GM19467 (cell line): ENCODE measurements at regions not wholly inside any gene's neighbourhood (a gene's known extent, or its start where the extent isn't known, plus 50 kb on each side); places are given as distances from the start of the nearest gene placed in this dataset.
"Not testable (repeated sequence)": the region's sequence is repeated elsewhere in the genome, so short reads cannot be mapped to it uniquely, and the experiment has no call there.

Source experiments
- ATAC-seq: cut with Tn5 transposase; IDR thresholded peaks from one replicate; pipeline ENCODE4 v1.9.1; 2021; ENCODE audit warnings: mild to moderate bottlenecking, moderate library complexity; ENCODE audit not compliant: unreplicated experiment

GRCh38 chr6:139531148-139532115, 157.0 kb upstream of the CITED2 start:
- no peak for ATAC-seq

- ATAC-seq = no peak
Observed at GRCh38 chr6:139530561-139530960, 156.1 kb upstream of the CITED2 start.

GRCh38 chr6:139529420-139529819, 155.0 kb upstream of the CITED2 start:
- ATAC-seq = no peak

- no peak for ATAC-seq
Observed at GRCh38 chr6:139528471-139528870, 154.0 kb upstream of the CITED2 start.

GRCh38 chr6:139525415-139525814, 151.0 kb upstream of the CITED2 start:
- ATAC-seq = no peak

- no peak for ATAC-seq
Observed at GRCh38 chr6:139523986-139524385, 149.5 kb upstream of the CITED2 start.

- no peak for ATAC-seq
Observed at GRCh38 chr6:139522511-139523220, 148.2 kb upstream of the CITED2 start.

GRCh38 chr6:139521338-139521737, 146.9 kb upstream of the CITED2 start:
- no peak for ATAC-seq

- no peak for ATAC-seq
Observed at GRCh38 chr6:139520321-139520768, 145.9 kb upstream of the CITED2 start.

- no peak for ATAC-seq
Observed at GRCh38 chr6:139519571-139520031, 145.2 kb upstream of the CITED2 start.

GRCh38 chr6:139519097-139519496, 144.6 kb upstream of the CITED2 start:
- no peak for ATAC-seq

- ATAC-seq = no peak
Observed at GRCh38 chr6:139518556-139519091, 144.2 kb upstream of the CITED2 start.

GRCh38 chr6:139517998-139518555, 143.6 kb upstream of the CITED2 start:
- not testable (repeated sequence) for ATAC-seq

- no peak for ATAC-seq
Observed at GRCh38 chr6:139515511-139515910, 141.1 kb upstream of the CITED2 start.

- ATAC-seq = no peak
Observed at GRCh38 chr6:139514819-139515218, 140.4 kb upstream of the CITED2 start.

- no peak for ATAC-seq
Observed at GRCh38 chr6:139510040-139510790, 135.8 kb upstream of the CITED2 start.

- ATAC-seq = no peak
Observed at GRCh38 chr6:139509167-139509566, 134.7 kb upstream of the CITED2 start.

GRCh38 chr6:139508576-139508975, 134.1 kb upstream of the CITED2 start:
- no peak for ATAC-seq

- ATAC-seq = no peak
Observed at GRCh38 chr6:139508023-139508422, 133.6 kb upstream of the CITED2 start.

- ATAC-seq = no peak
Observed at GRCh38 chr6:139500977-139501376, 126.5 kb upstream of the CITED2 start.
